ENCODE measurements at regions not wholly inside any gene's neighbourhood (a gene's known extent, or its start where the extent isn't known, plus 50 kb on each side); places are given as distances from the start of the nearest gene placed in this dataset.

- no peak overlapping the region for H3K27ac Mint-ChIP-seq
These were observed 132.7 kb downstream of the ANXA1 start for GRCh38 chr9:73284377-73284776.

More at GRCh38 chr9:73284377-73284776, 132.7 kb downstream of the ANXA1 start:
- no peaks in the 10 kb centered on the region for H3K4me1 ChIP-seq (ENCODE audit: insufficient read depth)
- no peaks in the 10 kb centered on the region for H3K36me3 ChIP-seq (ENCODE audit: insufficient read depth)
- ATAC-seq (no peak), DNase-seq (ENCODE audit: low spot score) (no peak)
- no peaks in the 10 kb centered on the region for H4K20me1 ChIP-seq (replicated peaks; ENCODE audit: insufficient read depth)
- no peaks in the 10 kb centered on the region for H3K9me3 Mint-ChIP-seq
- no peak overlapping the region for H3K27ac ChIP-seq (ENCODE audit: low read depth)
- H3K79me2 ChIP-seq (replicated peaks; ENCODE audit: insufficient read depth): no peaks in the 10 kb centered on the region
- H3K4me1 Mint-ChIP-seq: no peaks in the 10 kb centered on the region; the same call in 2 of the 3 replicates
- no peak overlapping the region for H3K4me3 Mint-ChIP-seq
- H3K27me3 Mint-ChIP-seq (ENCODE audit: insufficient read depth, low read depth, poor library complexity): peaks cover 3% of the 10 kb centered on the region
- TF ChIP-seq ZNF114 (CRISPR knock-in tag; IDR thresholded peaks at IDR 0.05): no peak
- TF ChIP-seq, protein P1, sequence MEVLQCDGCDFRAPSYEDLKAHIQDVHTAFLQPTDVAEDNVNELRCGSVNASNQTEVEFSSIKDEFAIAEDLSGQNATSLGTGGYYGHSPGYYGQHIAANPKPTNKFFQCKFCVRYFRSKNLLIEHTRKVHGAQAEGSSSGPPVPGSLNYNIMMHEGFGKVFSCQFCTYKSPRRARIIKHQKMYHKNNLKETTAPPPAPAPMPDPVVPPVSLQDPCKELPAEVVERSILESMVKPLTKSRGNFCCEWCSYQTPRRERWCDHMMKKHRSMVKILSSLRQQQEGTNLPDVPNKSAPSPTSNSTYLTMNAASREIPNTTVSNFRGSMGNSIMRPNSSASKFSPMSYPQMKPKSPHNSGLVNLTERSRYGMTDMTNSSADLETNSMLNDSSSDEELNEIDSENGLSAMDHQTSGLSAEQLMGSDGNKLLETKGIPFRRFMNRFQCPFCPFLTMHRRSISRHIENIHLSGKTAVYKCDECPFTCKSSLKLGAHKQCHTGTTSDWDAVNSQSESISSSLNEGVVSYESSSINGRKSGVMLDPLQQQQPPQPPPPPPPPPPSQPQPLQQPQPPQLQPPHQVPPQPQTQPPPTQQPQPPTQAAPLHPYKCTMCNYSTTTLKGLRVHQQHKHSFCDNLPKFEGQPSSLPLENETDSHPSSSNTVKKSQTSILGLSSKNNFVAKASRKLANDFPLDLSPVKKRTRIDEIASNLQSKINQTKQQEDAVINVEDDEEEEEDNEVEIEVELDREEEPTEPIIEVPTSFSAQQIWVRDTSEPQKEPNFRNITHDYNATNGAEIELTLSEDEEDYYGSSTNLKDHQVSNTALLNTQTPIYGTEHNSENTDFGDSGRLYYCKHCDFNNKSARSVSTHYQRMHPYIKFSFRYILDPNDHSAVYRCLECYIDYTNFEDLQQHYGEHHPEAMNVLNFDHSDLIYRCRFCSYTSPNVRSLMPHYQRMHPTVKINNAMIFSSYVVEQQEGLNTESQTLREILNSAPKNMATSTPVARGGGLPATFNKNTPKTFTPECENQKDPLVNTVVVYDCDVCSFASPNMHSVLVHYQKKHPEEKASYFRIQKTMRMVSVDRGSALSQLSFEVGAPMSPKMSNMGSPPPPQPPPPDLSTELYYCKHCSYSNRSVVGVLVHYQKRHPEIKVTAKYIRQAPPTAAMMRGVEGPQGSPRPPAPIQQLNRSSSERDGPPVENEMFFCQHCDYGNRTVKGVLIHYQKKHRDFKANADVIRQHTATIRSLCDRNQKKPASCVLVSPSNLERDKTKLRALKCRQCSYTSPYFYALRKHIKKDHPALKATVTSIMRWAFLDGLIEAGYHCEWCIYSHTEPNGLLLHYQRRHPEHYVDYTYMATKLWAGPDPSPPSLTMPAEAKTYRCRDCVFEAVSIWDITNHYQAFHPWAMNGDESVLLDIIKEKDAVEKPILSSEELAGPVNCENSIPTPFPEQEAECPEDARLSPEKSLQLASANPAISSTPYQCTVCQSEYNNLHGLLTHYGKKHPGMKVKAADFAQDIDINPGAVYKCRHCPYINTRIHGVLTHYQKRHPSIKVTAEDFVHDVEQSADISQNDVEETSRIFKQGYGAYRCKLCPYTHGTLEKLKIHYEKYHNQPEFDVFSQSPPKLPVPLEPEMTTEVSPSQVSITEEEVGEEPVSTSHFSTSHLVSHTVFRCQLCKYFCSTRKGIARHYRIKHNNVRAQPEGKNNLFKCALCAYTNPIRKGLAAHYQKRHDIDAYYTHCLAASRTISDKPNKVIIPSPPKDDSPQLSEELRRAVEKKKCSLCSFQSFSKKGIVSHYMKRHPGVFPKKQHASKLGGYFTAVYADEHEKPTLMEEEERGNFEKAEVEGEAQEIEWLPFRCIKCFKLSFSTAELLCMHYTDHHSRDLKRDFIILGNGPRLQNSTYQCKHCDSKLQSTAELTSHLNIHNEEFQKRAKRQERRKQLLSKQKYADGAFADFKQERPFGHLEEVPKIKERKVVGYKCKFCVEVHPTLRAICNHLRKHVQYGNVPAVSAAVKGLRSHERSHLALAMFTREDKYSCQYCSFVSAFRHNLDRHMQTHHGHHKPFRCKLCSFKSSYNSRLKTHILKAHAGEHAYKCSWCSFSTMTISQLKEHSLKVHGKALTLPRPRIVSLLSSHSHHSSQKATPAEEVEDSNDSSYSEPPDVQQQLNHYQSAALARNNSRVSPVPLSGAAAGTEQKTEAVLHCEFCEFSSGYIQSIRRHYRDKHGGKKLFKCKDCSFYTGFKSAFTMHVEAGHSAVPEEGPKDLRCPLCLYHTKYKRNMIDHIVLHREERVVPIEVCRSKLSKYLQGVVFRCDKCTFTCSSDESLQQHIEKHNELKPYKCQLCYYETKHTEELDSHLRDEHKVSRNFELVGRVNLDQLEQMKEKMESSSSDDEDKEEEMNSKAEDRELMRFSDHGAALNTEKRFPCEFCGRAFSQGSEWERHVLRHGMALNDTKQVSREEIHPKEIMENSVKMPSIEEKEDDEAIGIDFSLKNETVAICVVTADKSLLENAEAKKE (CRISPR knock-in tag; IDR thresholded peaks at IDR 0.05): no peak
- no peak for TF ChIP-seq EZH2 (IDR thresholded peaks at IDR 0.05; ENCODE audit: low read depth, unreplicated experiment)
- TF ChIP-seq CREB1 (CRISPR knock-in tag; IDR thresholded peaks at IDR 0.05; ENCODE audit: low read depth): no peak
- TF ChIP-seq REST (IDR thresholded peaks at IDR 0.05; ENCODE audit: unreplicated experiment): no peak
- TF ChIP-seq STAT1 (IDR thresholded peaks at IDR 0.05; ENCODE audit: unreplicated experiment): no peak
- TF ChIP-seq NANOG (IDR thresholded peaks at IDR 0.05; ENCODE audit: borderline replicate concordance): no peak
- TF ChIP-seq, protein P2, sequence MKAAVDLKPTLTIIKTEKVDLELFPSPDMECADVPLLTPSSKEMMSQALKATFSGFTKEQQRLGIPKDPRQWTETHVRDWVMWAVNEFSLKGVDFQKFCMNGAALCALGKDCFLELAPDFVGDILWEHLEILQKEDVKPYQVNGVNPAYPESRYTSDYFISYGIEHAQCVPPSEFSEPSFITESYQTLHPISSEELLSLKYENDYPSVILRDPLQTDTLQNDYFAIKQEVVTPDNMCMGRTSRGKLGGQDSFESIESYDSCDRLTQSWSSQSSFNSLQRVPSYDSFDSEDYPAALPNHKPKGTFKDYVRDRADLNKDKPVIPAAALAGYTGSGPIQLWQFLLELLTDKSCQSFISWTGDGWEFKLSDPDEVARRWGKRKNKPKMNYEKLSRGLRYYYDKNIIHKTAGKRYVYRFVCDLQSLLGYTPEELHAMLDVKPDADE (IDR thresholded peaks at IDR 0.05): no peak
- TF ChIP-seq POLR2AphosphoS5 (IDR thresholded peaks at IDR 0.05; ENCODE audit: low read depth): no peak
- TF ChIP-seq EZH2phosphoT487 (IDR thresholded peaks at IDR 0.05; ENCODE audit: unreplicated experiment): no peak
- H3F3A ChIP-seq (replicated peaks; ENCODE audit: low read depth): no peaks in the 10 kb centered on the region
- H2AFZ ChIP-seq: peak overlapping the region; percentile 40; the same call in 1 of the 2 replicates
- no peak overlapping the region for H3K4me2 ChIP-seq
- H3K36me3 Mint-ChIP-seq (ENCODE audit: low read depth): no peaks in the 10 kb centered on the region
- no peak overlapping the region for H3K4me3 ChIP-seq
- no peaks in the 10 kb centered on the region for H3K9me2 ChIP-seq (ENCODE audit: insufficient read depth)
- H3K27me3 ChIP-seq (ENCODE audit: insufficient read depth): no peaks in the 10 kb centered on the region
